ENCODE measurements at regions not wholly inside any gene's neighbourhood (a gene's known extent, or its start where the extent isn't known, plus 50 kb on each side); places are given as distances from the start of the nearest gene placed in this dataset.

DNA sequence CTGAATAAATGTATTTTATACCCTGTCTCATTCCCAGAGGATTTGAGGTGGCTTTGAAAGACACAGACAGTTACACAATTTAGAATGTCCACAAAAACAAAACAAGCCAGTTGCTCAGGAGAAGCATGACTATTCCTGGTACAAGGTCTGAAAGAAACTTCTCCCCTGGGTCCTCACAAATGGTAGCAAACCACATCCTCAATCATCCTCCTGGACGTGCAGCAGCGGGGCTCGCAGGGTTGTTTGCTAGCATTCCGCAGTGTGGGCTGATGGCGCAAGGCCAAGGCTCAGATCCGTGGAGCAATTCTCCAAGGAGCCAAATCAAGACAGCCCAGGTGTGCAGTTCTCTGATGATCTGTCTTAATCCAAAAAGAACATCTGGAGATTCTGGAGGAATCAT is 210.3 kb downstream of the ACTL7B start:
- TF ChIP-seq, protein P1, sequence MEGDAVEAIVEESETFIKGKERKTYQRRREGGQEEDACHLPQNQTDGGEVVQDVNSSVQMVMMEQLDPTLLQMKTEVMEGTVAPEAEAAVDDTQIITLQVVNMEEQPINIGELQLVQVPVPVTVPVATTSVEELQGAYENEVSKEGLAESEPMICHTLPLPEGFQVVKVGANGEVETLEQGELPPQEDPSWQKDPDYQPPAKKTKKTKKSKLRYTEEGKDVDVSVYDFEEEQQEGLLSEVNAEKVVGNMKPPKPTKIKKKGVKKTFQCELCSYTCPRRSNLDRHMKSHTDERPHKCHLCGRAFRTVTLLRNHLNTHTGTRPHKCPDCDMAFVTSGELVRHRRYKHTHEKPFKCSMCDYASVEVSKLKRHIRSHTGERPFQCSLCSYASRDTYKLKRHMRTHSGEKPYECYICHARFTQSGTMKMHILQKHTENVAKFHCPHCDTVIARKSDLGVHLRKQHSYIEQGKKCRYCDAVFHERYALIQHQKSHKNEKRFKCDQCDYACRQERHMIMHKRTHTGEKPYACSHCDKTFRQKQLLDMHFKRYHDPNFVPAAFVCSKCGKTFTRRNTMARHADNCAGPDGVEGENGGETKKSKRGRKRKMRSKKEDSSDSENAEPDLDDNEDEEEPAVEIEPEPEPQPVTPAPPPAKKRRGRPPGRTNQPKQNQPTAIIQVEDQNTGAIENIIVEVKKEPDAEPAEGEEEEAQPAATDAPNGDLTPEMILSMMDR (IDR thresholded peaks at IDR 0.05): no peak
- TF ChIP-seq POLR2AphosphoS5 (IDR thresholded peaks at IDR 0.05) (no peak), POLR2A (IDR thresholded peaks at IDR 0.05) (no peak)
